Calu3 (cell line): ENCODE measurements at regions not wholly inside any gene's neighbourhood (a gene's known extent, or its start where the extent isn't known, plus 50 kb on each side); places are given as distances from the start of the nearest gene placed in this dataset.
"Not testable (repeated sequence)": the region's sequence is repeated elsewhere in the genome, so short reads cannot be mapped to it uniquely, and the experiment has no call there.

Source experiments
- BruUV-seq: library from RNA; stranded (reverse); fragments of 400-500 nt; replicated peaks from 2 replicates; lab custom pipeline; 2021; lab: Mats Ljungman, UMichigan
- CTCF ChIA-PET: fragments of 300-600 bp; sonication (Branson Sonifier 250); formaldehyde crosslinking; loops from one replicate; lab custom pipeline; 2022; ENCODE audit warnings: antibody characterized with exemption; lab: Charles Lee
- DNase-seq: peaks from one replicate; pipeline ENCODE4 v3.0.0; 2022
- H3K27ac Mint-ChIP-seq: one replicate; pipeline ENCODE4 v1.8.0; 2022; ENCODE audit warnings: mixed read lengths; ENCODE audit not compliant: unreplicated experiment
- H3K27me3 Mint-ChIP-seq: one replicate; pipeline ENCODE4 v1.8.0; 2022; ENCODE audit warnings: mixed read lengths; ENCODE audit not compliant: unreplicated experiment
- H3K36me3 Mint-ChIP-seq: one replicate; pipeline ENCODE4 v1.8.0; 2022; ENCODE audit warnings: mild to moderate bottlenecking, moderate library complexity, mixed read lengths; ENCODE audit not compliant: insufficient read depth, unreplicated experiment
- H3K4me1 Mint-ChIP-seq: one replicate; pipeline ENCODE4 v1.8.0; 2022; ENCODE audit warnings: mild to moderate bottlenecking, low read depth, mixed read lengths; ENCODE audit not compliant: unreplicated experiment
- H3K4me3 Mint-ChIP-seq: one replicate; pipeline ENCODE4 v1.8.0; 2022; ENCODE audit warnings: mild to moderate bottlenecking, low read depth, moderate library complexity, mixed read lengths; ENCODE audit not compliant: unreplicated experiment
- H3K9me3 Mint-ChIP-seq: one replicate; pipeline ENCODE4 v1.8.0; 2022; ENCODE audit warnings: low read depth, mixed read lengths; ENCODE audit not compliant: unreplicated experiment
- intact Hi-C: fragments of 100-400 bp; cut with micrococcal nuclease; formaldehyde crosslinking; loops from one replicate; pipeline ENCODE4 v1.10.0; 2022; ENCODE audit not compliant: unreplicated experiment

- intact Hi-C loops, H3K9me3 Mint-ChIP-seq, H3K4me1 Mint-ChIP-seq, DNase-seq, H3K4me3 Mint-ChIP-seq, BruUV-seq, H3K27ac Mint-ChIP-seq, CTCF ChIA-PET, H3K36me3 Mint-ChIP-seq, H3K27me3 Mint-ChIP-seq: not testable (repeated sequence)
Observed at GRCh38 chr7:35152059-35152458, 101.8 kb downstream of the TBX20 start.

- CTCF ChIA-PET, intact Hi-C loops, BruUV-seq, H3K27ac Mint-ChIP-seq, DNase-seq, H3K4me1 Mint-ChIP-seq, H3K9me3 Mint-ChIP-seq, H3K27me3 Mint-ChIP-seq, H3K4me3 Mint-ChIP-seq, H3K36me3 Mint-ChIP-seq: not testable (repeated sequence)
Observed at GRCh38 chr7:35148030-35148429, 105.9 kb downstream of the TBX20 start.

DNA sequence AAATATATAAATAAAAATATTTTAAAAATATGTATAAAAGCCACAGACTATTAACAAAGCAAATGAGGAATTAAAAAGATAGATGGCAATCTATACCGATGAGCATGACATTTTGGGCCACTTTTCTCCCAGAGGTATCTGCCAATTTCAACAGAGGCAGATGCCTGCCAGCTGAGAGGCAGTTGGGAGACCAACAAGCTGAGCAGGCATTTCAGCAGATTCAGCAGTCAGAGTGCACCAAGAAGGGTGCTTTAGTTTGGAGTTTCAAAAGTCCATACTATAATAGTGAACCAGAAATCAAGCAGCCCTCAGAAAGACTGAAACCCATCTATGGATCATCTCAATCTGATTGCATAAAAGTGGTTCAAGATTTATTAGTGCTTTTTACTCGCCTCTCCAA lies 104.8 kb upstream of the DPY19L1 start:
- H3K27me3 Mint-ChIP-seq, H3K9me3 Mint-ChIP-seq, H3K36me3 Mint-ChIP-seq, H3K27ac Mint-ChIP-seq, intact Hi-C loops, H3K4me3 Mint-ChIP-seq, BruUV-seq, CTCF ChIA-PET, H3K4me1 Mint-ChIP-seq, DNase-seq: not testable (repeated sequence)

- DNase-seq, H3K4me1 Mint-ChIP-seq, intact Hi-C loops, H3K36me3 Mint-ChIP-seq, CTCF ChIA-PET, H3K27me3 Mint-ChIP-seq, H3K9me3 Mint-ChIP-seq, BruUV-seq, H3K27ac Mint-ChIP-seq, H3K4me3 Mint-ChIP-seq: not testable (repeated sequence)
Observed at GRCh38 chr7:35139281-35139680, 102.0 kb upstream of the DPY19L1 start.

GRCh38 chr7:35133465-35133864 lies 96.2 kb upstream of the DPY19L1 start:
- CTCF ChIA-PET, H3K4me1 Mint-ChIP-seq, H3K27ac Mint-ChIP-seq, DNase-seq, H3K27me3 Mint-ChIP-seq, H3K4me3 Mint-ChIP-seq, BruUV-seq, intact Hi-C loops, H3K36me3 Mint-ChIP-seq, H3K9me3 Mint-ChIP-seq: not testable (repeated sequence)

- H3K27ac Mint-ChIP-seq, BruUV-seq, H3K27me3 Mint-ChIP-seq: not testable (repeated sequence)
Observed at GRCh38 chr7:35133011-35133410, 95.7 kb upstream of the DPY19L1 start.

GRCh38 chr7:35128662-35129061 lies 91.4 kb upstream of the DPY19L1 start:
- DNase-seq, H3K4me1 Mint-ChIP-seq, H3K4me3 Mint-ChIP-seq, intact Hi-C loops, CTCF ChIA-PET, H3K27ac Mint-ChIP-seq, H3K27me3 Mint-ChIP-seq, H3K36me3 Mint-ChIP-seq, BruUV-seq, H3K9me3 Mint-ChIP-seq: not testable (repeated sequence)

More at GRCh38 chr7:35133011-35133410, 95.7 kb upstream of the DPY19L1 start:
- H3K4me3 Mint-ChIP-seq, intact Hi-C loops, CTCF ChIA-PET, H3K36me3 Mint-ChIP-seq, H3K9me3 Mint-ChIP-seq, H3K4me1 Mint-ChIP-seq, DNase-seq: not testable (repeated sequence)

GRCh38 chr7:35118526-35118925 lies 81.2 kb upstream of the DPY19L1 start:
- CTCF ChIA-PET, H3K27ac Mint-ChIP-seq, BruUV-seq, intact Hi-C loops, H3K9me3 Mint-ChIP-seq, H3K36me3 Mint-ChIP-seq, H3K27me3 Mint-ChIP-seq, H3K4me3 Mint-ChIP-seq: not testable (repeated sequence)
- H3K4me1 Mint-ChIP-seq: peaks cover 15% of the 10 kb centered on the region
- DNase-seq: peak; percentile 16

GRCh38 chr7:35106667-35107066 lies 69.4 kb upstream of the DPY19L1 start:
- H3K27ac Mint-ChIP-seq, BruUV-seq, H3K4me1 Mint-ChIP-seq, H3K4me3 Mint-ChIP-seq, CTCF ChIA-PET, H3K9me3 Mint-ChIP-seq, H3K27me3 Mint-ChIP-seq, intact Hi-C loops, H3K36me3 Mint-ChIP-seq: not testable (repeated sequence)
- DNase-seq: peak; percentile 20

GRCh38 chr7:35105511-35105910 lies 68.2 kb upstream of the DPY19L1 start:
- H3K27me3 Mint-ChIP-seq, DNase-seq, intact Hi-C loops, H3K9me3 Mint-ChIP-seq, CTCF ChIA-PET, H3K27ac Mint-ChIP-seq, H3K4me3 Mint-ChIP-seq, H3K36me3 Mint-ChIP-seq, BruUV-seq, H3K4me1 Mint-ChIP-seq: not testable (repeated sequence)
